HCT116 (cell line): ENCODE measurements at regions not wholly inside any gene's neighbourhood (a gene's known extent, or its start where the extent isn't known, plus 50 kb on each side); places are given as distances from the start of the nearest gene placed in this dataset.

Source experiments
- EGR1 ChIP-seq: IDR thresholded peaks from 2 replicates; pipeline ENCODE4 v1.6.1; 2012; ENCODE audit warnings: low read depth
- ELF1 ChIP-seq: IDR thresholded peaks from 2 replicates; pipeline ENCODE4 v1.6.1; 2012; ENCODE audit warnings: low read depth, borderline replicate concordance
- EZH2phosphoT487 ChIP-seq: fragments of 200-600 bp; IDR thresholded peaks from 2 replicates; pipeline ENCODE4 v1.6.1; 2018; ENCODE audit warnings: antibody characterized with exemption, borderline replicate concordance
- FOSL1 ChIP-seq: IDR thresholded peaks from 2 replicates; pipeline ENCODE4 v1.6.1; 2012; ENCODE audit warnings: low read depth
- POLR2A ChIP-seq: IDR thresholded peaks from 2 replicates; pipeline ENCODE4 v1.7.0; 2011; ENCODE audit warnings: borderline replicate concordance; ENCODE audit not compliant: insufficient read depth, insufficient read length; ENCODE audit errors: extremely low read depth
- POLR2AphosphoS5 ChIP-seq: IDR thresholded peaks from 2 replicates; pipeline ENCODE4 v1.6.1; 2011; ENCODE audit warnings: mild to moderate bottlenecking, low read depth, low read length, moderate library complexity
- RAD21 ChIP-seq: IDR thresholded peaks from 2 replicates; pipeline ENCODE4 v1.6.1; 2012; ENCODE audit warnings: low read depth, mild to moderate bottlenecking
- REST ChIP-seq: IDR thresholded peaks from 2 replicates; pipeline ENCODE4 v1.6.1; 2012; ENCODE audit warnings: low read depth
- SP1 ChIP-seq: IDR thresholded peaks from 2 replicates; pipeline ENCODE4 v1.6.1; 2012; ENCODE audit warnings: low read depth
- SRF ChIP-seq: IDR thresholded peaks from 2 replicates; pipeline ENCODE4 v1.6.1; 2012; ENCODE audit warnings: low read depth
- ZBTB33 ChIP-seq: IDR thresholded peaks from 2 replicates; pipeline ENCODE4 v1.6.1; 2011; ENCODE audit warnings: mild to moderate bottlenecking, low read length, moderate library complexity; ENCODE audit not compliant: insufficient replicate concordance; ENCODE audit errors: extremely low read depth
- TF ChIP-seq, protein P1 (sequence below), 3 experiments: fragments of 200-600 bp in 1 of 3; sonication (generic) in 1 of 3; IDR thresholded peaks in 2 of 3; conservative IDR thresholded peaks in 1 of 3; 2 replicates each; pipeline ENCODE4 v1.5.1; 2012 to 2017; ENCODE audit warnings: low read depth in 2 of 3, low read length in 2 of 3, antibody characterized with exemption in 1 of 3, borderline replicate concordance in 1 of 3, control low read depth in 1 of 3, mild to moderate bottlenecking in 1 of 3, mixed read lengths in 1 of 3, mixed run types in 1 of 3, moderate library complexity in 1 of 3; ENCODE audit not compliant: insufficient read depth in 1 of 3

DNA sequence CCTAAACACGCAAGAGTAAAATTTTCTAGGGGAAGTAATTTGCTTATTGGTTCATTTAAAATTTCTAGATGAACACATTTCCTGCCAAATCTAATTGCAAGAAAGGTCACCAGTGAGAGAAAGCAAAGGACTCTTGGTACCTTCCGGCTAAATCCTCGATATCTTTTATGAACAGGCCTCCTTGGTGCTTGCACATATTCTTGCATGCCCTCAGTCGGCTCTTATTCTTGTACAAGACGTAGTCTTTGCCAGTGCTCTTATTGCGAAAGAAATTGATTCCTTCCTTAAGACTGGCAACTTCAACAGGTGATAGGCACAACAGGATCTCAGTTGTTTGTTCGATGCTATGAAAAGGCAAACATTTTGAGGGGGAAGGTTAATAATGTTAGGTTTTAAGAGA lies 141.7 kb upstream of the CARMIL1 start:
- no peak for TF ChIP-seq SRF
- TF ChIP-seq, protein P1, sequence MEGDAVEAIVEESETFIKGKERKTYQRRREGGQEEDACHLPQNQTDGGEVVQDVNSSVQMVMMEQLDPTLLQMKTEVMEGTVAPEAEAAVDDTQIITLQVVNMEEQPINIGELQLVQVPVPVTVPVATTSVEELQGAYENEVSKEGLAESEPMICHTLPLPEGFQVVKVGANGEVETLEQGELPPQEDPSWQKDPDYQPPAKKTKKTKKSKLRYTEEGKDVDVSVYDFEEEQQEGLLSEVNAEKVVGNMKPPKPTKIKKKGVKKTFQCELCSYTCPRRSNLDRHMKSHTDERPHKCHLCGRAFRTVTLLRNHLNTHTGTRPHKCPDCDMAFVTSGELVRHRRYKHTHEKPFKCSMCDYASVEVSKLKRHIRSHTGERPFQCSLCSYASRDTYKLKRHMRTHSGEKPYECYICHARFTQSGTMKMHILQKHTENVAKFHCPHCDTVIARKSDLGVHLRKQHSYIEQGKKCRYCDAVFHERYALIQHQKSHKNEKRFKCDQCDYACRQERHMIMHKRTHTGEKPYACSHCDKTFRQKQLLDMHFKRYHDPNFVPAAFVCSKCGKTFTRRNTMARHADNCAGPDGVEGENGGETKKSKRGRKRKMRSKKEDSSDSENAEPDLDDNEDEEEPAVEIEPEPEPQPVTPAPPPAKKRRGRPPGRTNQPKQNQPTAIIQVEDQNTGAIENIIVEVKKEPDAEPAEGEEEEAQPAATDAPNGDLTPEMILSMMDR (IDR thresholded peaks at IDR 0.05 in 2 of 3, conservative IDR thresholded peaks at IDR 0.05 in 1 of 3; ENCODE audit: borderline replicate concordance in 1 of 3, insufficient read depth in 1 of 3, low read depth in 2 of 3, low read length in 2 of 3): no peak
- TF ChIP-seq POLR2AphosphoS5: no peak
- no peak for TF ChIP-seq SP1
- TF ChIP-seq ELF1: no peak
- TF ChIP-seq POLR2A: no peak
- TF ChIP-seq RAD21: no peak
- TF ChIP-seq EZH2phosphoT487: no peak
- no peak for TF ChIP-seq REST
- no peak for TF ChIP-seq ZBTB33
- no peak for TF ChIP-seq EGR1
- no peak for TF ChIP-seq FOSL1
